GM19238 (cell line): ENCODE measurements at regions not wholly inside any gene's neighbourhood (a gene's known extent, or its start where the extent isn't known, plus 50 kb on each side); places are given as distances from the start of the nearest gene placed in this dataset.
"Not testable (repeated sequence)": the region's sequence is repeated elsewhere in the genome, so short reads cannot be mapped to it uniquely, and the experiment has no call there.

ENCODE experiments used
- DNase-seq: peaks from one replicate; pipeline ENCODE4 v3.0.0; 2011; ENCODE audit warnings: low spot score; ENCODE audit not compliant: insufficient read length

GRCh38 chr16:80129791-80130190 lies 411.0 kb upstream of the DYNLRB2 start:
- DNase-seq = no peak

- no peak for DNase-seq
Measured at GRCh38 chr16:80125677-80126076, 415.1 kb upstream of the DYNLRB2 start.

- DNase-seq = no peak
Measured at GRCh38 chr16:80123189-80123588, 417.6 kb upstream of the DYNLRB2 start.

DNA sequence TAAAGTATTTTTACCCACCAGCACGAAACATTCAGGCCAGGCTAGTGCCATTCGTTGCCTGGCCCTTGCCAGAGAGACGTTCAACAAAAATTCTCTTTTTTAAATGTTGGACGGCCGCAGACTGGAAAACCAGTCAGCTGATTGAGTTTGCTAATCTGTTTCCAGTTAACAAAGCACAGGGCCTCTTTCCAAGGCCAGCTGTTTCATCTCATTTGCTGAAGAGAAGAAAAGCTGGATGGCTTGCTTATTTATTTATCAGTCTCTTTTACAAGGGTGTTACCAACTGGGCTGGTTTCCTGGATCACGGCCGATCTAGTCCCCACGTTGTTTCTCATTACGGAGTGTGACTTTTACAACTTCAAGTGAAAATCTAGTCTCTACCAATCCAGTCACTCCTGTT lies 418.7 kb upstream of the DYNLRB2 start:
- DNase-seq = no peak

DNA sequence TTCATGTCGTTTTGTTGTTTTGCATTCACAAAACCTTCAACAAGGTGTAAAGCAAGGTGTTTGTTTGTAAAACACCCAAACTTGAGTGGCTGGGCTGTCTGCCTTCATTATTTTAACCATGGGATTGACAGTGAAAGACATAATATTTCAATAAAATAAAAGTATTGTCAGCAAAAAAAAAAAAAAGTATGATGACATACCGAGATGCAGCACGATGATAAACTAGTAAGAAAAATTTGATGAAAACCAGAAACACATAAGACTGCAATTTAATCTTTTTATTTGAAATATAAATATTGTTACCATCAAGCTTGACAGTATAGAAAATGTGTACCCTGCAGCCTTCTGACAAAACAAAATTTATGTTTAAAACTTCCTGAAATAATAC lies 419.3 kb upstream of the DYNLRB2 start:
- DNase-seq = no peak

GRCh38 chr16:80120899-80121521 lies 419.8 kb upstream of the DYNLRB2 start:
- DNase-seq = no peak

GRCh38 chr16:80117556-80118130 lies 423.1 kb upstream of the DYNLRB2 start:
- DNase-seq = no peak

DNA sequence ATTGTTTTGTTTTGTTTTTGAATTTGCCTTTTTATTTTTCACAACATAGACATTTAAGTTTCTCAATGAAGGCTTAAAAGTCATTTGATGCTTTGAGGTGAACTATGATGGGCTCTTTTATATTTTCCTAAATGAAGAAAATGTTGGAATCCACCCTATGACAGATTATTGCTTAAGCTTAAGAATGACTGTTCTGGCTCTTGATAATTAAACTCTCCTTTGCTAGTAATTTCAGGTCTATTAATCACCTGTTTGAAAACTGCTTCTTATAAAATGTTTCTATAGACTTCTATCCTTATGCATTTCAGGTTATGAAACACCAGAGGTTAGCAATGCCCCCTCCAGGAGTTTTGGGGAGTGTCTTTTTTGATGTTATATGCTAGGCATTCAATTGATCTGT lies 424.1 kb upstream of the DYNLRB2 start:
- no peak for DNase-seq

DNA sequence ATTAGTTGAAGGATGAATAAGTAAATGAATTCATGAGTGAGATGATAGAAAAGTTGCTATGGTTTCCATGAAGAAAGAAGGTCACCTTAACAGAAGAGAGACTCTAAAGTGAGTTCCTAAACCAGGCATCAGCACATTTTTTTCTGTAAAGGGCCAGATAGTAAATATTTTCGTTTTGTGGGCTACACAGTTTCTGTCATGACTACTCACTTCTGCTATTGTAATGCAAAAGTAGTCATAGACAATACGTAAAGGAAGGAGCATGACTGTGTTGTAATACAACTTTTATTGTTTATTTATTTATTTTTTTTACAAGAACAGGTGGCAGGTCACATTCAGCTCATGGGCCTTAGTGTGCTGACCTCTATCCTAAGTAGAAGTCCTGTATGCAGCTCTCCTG lies 426.1 kb upstream of the DYNLRB2 start:
- no peak for DNase-seq

DNA sequence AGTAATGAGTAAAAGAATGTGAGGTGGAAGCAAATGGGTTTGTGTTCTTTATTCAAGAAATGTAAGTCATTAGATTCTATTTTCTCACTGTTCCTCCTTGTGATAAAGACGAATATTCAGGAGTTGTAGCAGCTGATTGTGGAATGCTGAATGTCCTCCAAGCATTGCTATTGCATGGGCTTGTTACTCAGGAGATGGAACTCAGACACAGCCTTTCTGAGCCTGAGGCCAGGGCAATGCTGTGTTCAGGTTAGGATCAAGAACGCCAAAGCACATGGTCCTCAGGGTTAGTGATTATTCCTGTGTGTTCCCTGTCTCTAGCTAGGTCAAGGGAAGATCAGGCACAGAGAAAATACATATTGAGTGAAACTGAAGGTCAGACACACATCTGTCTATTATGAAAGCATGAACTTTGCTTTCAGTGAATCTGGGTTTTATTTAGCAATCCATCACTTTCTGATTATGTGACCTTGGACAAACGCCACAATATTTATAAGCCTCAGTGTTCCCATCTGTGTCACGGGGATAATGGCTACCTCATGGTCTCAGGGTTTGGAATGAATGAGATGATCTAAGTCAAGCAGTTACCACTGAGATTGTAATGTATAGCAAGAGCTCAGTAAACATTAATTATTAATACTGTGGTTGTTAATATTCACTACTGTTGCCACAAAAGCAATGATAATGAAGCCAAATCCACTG lies 426.8 kb upstream of the DYNLRB2 start:
- no peak for DNase-seq

DNA sequence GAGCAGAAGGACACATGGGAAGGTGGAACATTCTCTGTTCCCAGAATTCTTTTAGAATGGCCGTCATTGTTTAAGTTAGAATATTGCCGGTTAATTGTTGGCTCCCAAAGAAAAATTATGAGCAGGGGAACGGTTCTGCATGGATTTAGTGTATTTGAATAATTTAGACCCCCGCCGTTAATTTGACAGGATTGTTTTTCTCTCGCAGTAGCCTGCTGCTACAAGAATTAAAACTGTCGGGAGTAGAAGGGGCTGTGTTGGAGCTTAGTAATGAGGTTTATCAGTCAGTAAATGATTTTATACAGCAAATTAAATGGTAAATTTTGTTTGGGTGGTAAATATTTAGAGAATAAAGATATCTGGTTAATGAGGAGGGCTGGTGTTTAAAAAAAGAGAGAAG lies 431.2 kb upstream of the DYNLRB2 start:
- no peak for DNase-seq

GRCh38 chr16:80107900-80108299 lies 432.9 kb upstream of the DYNLRB2 start:
- no peak for DNase-seq

- DNase-seq = no peak
Measured at GRCh38 chr16:80105751-80106150, 435.0 kb upstream of the DYNLRB2 start.

DNA sequence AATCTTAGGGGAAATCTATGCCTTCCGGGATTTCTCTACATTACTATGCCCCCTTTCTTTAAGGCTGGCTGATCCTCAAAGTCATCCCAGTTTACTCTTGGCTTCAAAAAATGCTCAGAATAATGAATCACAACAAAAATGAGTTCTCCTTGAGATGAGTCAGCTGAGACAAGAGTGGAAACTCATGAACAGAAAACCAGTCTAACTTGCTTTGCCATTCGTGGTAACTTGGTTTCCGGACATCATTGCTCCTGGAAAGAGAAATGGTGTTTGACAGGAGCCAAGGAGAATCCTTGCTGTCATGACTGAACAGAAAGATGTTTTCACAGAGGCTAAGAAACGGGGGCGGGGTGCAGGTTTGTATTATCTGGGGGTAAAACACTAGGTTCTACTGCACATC lies 435.6 kb upstream of the DYNLRB2 start:
- DNase-seq = no peak

DNA sequence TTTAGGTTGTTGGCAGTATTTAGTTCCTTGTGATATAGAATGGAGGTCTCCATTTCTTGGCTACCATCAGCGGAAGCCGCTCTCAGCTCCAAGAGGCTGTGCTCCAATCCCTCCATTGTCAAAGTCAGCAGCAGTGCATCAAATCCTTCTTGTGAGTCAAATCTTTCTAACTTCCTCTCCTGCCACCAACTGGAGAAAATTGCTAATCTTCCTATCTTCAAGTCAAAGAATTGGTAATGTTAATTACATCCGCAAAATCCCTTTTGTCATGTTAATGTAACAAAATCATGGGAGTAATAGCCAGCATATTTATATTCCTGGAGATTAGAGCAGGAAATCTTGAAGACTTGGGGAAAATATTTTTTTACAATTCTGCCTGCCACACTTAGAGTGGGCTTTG lies 436.4 kb upstream of the DYNLRB2 start:
- no peak for DNase-seq

GRCh38 chr16:80103463-80103862 lies 437.3 kb upstream of the DYNLRB2 start:
- no peak for DNase-seq

- DNase-seq = no peak
Measured at GRCh38 chr16:80100846-80101451, 439.8 kb upstream of the DYNLRB2 start.

GRCh38 chr16:80100186-80100585 lies 440.6 kb upstream of the DYNLRB2 start:
- DNase-seq = no peak

DNA sequence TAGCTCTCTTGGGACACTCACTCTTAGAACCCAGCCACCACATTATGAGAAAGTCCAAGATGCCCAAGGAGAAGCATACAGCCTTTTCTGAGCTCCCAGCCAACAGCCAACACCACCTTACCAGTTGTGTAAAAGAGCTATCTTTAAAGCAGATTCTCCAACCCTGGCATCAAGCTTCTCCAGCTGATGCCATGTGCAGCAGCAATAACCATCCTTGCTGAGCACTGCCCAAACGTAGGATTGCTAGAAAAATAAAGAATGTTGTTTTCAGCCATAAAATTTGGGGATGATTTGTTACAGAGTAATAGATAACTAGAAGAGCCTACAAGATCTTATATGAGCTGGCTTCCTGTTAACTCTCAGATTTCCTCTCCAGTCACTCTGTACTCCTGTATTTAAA lies 443.7 kb upstream of the DYNLRB2 start:
- no peak for DNase-seq

- DNase-seq = no peak
Measured at GRCh38 chr16:80092681-80093080, 448.1 kb upstream of the DYNLRB2 start.

DNA sequence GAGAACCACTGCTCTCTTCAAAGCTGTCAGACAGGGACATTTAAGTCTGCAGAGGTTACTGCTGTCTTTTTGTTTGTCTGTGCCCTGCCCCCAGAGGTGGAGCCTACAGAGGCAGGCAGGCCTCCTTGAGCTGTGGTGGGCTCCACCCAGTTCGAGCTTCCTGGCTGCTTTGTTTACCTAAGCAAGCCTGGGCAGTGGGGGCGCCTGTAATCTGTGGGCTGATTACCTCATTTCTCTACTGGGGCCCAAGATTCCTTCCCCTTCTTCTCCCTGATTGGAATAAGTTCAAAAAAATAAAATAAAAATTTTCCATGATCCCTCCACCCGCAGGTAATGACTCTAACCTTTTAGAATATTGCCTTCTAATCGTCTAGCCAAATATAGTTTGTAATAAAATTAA lies 449.3 kb upstream of the DYNLRB2 start:
- not testable (repeated sequence) for DNase-seq

GRCh38 chr16:80085606-80086005 lies 455.2 kb upstream of the DYNLRB2 start:
- DNase-seq = no peak

DNA sequence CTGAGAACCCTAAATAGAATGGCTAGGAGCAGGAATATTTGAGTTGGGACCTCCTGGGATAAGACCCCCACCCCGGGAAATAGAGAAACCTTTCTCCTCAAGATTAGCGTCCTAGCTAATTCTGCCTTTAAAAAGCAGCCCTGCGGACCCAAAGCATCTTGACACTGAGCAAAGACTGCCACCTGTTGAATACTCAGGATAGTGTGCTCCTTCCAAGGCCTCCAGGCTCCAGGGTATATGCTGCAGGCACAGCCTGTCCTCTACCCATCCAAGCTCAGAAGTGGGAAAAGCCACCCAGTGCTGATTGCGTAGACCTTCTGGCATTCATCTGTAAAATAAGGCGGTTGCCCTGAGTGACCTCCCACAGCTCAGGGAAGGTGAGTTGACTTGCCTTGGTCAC lies 456.2 kb upstream of the DYNLRB2 start:
- no peak for DNase-seq
